Panc1 (cell line): ENCODE measurements at regions not wholly inside any gene's neighbourhood (a gene's known extent, or its start where the extent isn't known, plus 50 kb on each side); places are given as distances from the start of the nearest gene placed in this dataset.

Experiments
- TF ChIP-seq, protein P1 (sequence below): fragments of 450-650 bp; IDR thresholded peaks from 2 replicates; pipeline ENCODE4 v1.5.1; 2017; ENCODE audit warnings: mild to moderate bottlenecking
- TF ChIP-seq, protein P2 (sequence below), 2 experiments: IDR thresholded peaks; 2 replicates each; pipeline ENCODE4 v1.6.1; 2011 to 2012; ENCODE audit warnings: low read depth in 2 of 2, control low read depth in 1 of 2, low read length in 1 of 2, mild to moderate bottlenecking in 1 of 2, moderate library complexity in 1 of 2; ENCODE audit not compliant: insufficient read depth in 1 of 2

DNA sequence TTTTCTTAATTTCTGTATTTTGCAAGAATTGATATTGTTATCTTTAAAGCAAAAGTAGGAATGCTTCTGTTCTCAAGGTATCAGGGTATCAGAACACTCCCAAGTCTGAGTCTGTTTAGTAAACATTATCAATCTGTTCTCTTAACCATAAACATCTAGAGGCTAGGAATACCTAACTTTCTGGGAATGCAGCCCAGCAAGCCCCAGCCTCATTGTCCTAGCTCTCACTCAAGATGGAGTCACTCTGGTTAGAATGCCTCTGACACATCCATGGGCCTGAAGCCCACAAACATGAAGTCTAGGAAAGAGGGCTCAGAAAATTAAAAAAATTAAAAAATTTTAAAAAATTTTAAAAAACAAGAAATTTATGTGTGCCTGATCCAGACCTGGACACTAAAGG, 315.1 kb upstream of the DKK2 start:
- TF ChIP-seq, protein P1, sequence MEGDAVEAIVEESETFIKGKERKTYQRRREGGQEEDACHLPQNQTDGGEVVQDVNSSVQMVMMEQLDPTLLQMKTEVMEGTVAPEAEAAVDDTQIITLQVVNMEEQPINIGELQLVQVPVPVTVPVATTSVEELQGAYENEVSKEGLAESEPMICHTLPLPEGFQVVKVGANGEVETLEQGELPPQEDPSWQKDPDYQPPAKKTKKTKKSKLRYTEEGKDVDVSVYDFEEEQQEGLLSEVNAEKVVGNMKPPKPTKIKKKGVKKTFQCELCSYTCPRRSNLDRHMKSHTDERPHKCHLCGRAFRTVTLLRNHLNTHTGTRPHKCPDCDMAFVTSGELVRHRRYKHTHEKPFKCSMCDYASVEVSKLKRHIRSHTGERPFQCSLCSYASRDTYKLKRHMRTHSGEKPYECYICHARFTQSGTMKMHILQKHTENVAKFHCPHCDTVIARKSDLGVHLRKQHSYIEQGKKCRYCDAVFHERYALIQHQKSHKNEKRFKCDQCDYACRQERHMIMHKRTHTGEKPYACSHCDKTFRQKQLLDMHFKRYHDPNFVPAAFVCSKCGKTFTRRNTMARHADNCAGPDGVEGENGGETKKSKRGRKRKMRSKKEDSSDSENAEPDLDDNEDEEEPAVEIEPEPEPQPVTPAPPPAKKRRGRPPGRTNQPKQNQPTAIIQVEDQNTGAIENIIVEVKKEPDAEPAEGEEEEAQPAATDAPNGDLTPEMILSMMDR: no peak
- TF ChIP-seq, protein P2, sequence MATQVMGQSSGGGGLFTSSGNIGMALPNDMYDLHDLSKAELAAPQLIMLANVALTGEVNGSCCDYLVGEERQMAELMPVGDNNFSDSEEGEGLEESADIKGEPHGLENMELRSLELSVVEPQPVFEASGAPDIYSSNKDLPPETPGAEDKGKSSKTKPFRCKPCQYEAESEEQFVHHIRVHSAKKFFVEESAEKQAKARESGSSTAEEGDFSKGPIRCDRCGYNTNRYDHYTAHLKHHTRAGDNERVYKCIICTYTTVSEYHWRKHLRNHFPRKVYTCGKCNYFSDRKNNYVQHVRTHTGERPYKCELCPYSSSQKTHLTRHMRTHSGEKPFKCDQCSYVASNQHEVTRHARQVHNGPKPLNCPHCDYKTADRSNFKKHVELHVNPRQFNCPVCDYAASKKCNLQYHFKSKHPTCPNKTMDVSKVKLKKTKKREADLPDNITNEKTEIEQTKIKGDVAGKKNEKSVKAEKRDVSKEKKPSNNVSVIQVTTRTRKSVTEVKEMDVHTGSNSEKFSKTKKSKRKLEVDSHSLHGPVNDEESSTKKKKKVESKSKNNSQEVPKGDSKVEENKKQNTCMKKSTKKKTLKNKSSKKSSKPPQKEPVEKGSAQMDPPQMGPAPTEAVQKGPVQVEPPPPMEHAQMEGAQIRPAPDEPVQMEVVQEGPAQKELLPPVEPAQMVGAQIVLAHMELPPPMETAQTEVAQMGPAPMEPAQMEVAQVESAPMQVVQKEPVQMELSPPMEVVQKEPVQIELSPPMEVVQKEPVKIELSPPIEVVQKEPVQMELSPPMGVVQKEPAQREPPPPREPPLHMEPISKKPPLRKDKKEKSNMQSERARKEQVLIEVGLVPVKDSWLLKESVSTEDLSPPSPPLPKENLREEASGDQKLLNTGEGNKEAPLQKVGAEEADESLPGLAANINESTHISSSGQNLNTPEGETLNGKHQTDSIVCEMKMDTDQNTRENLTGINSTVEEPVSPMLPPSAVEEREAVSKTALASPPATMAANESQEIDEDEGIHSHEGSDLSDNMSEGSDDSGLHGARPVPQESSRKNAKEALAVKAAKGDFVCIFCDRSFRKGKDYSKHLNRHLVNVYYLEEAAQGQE (IDR thresholded peaks at IDR 0.05; ENCODE audit: insufficient read depth in 1 of 2, low read depth in 2 of 2, low read length in 1 of 2): no peak
